ENCODE measurements at regions not wholly inside any gene's neighbourhood (a gene's known extent, or its start where the extent isn't known, plus 50 kb on each side); places are given as distances from the start of the nearest gene placed in this dataset.

GRCh38 chr18:73690222-73690621, 457.4 kb downstream of the FBXO15 start:
- no peak overlapping the region for H3K4me3 ChIP-seq (ENCODE audit: low read depth, low read length)
- no peak for DNase-seq (ENCODE audit: low read depth)
- no peak for TF ChIP-seq CTCF (IDR thresholded peaks at IDR 0.05; ENCODE audit: low read depth, low read length, missing control alignments)

- no peak for TF ChIP-seq CTCF (IDR thresholded peaks at IDR 0.05; ENCODE audit: low read depth, low read length, missing control alignments)
- no peak for DNase-seq (ENCODE audit: low read depth)
- H3K4me3 ChIP-seq (ENCODE audit: low read depth, low read length) = no peak overlapping the region
These were observed 458.6 kb downstream of the FBXO15 start for GRCh38 chr18:73688851-73689711.

GRCh38 chr18:73688161-73688560, 459.5 kb downstream of the FBXO15 start:
- TF ChIP-seq CTCF (IDR thresholded peaks at IDR 0.05; ENCODE audit: low read depth, low read length, missing control alignments) = no peak
- H3K4me3 ChIP-seq (ENCODE audit: low read depth, low read length) = no peak overlapping the region
- no peak for DNase-seq (ENCODE audit: low read depth)

- no peak for DNase-seq (ENCODE audit: low read depth)
- no peak overlapping the region for H3K4me3 ChIP-seq (ENCODE audit: low read depth, low read length)
- no peak for TF ChIP-seq CTCF (IDR thresholded peaks at IDR 0.05; ENCODE audit: low read depth, low read length, missing control alignments)
These were observed 463.0 kb downstream of the FBXO15 start for GRCh38 chr18:73684647-73685046.

- no peak for TF ChIP-seq CTCF (IDR thresholded peaks at IDR 0.05; ENCODE audit: low read depth, low read length, missing control alignments)
- no peak overlapping the region for H3K4me3 ChIP-seq (ENCODE audit: low read depth, low read length)
- no peak for DNase-seq (ENCODE audit: low read depth)
These were observed 464.0 kb downstream of the FBXO15 start for GRCh38 chr18:73683409-73684238.

GRCh38 chr18:73681912-73682311, 465.7 kb downstream of the FBXO15 start:
- TF ChIP-seq CTCF (IDR thresholded peaks at IDR 0.05; ENCODE audit: low read depth, low read length, missing control alignments) = no peak
- no peak overlapping the region for H3K4me3 ChIP-seq (ENCODE audit: low read depth, low read length)
- DNase-seq (ENCODE audit: low read depth) = no peak

All from GM12864 (cell line).